SK-MEL-5 (cell line): ENCODE measurements at regions not wholly inside any gene's neighbourhood (a gene's known extent, or its start where the extent isn't known, plus 50 kb on each side); places are given as distances from the start of the nearest gene placed in this dataset.
"Not testable (repeated sequence)": the region's sequence is repeated elsewhere in the genome, so short reads cannot be mapped to it uniquely, and the experiment has no call there.

Source experiments
- DNase-seq: peaks from one replicate; pipeline ENCODE4 v3.0.0-alpha.2; 2016; ENCODE audit warnings: low read depth, low spot score
- in situ Hi-C: cut with HindIII; loops from 2 replicates; pipeline ENCODE4 v1.10.0; 2016; ENCODE audit warnings: low sequenced_read_pairs, high pct_unique_total_duplicates, low pct_unique_long_range_greater_than_20kb

DNA sequence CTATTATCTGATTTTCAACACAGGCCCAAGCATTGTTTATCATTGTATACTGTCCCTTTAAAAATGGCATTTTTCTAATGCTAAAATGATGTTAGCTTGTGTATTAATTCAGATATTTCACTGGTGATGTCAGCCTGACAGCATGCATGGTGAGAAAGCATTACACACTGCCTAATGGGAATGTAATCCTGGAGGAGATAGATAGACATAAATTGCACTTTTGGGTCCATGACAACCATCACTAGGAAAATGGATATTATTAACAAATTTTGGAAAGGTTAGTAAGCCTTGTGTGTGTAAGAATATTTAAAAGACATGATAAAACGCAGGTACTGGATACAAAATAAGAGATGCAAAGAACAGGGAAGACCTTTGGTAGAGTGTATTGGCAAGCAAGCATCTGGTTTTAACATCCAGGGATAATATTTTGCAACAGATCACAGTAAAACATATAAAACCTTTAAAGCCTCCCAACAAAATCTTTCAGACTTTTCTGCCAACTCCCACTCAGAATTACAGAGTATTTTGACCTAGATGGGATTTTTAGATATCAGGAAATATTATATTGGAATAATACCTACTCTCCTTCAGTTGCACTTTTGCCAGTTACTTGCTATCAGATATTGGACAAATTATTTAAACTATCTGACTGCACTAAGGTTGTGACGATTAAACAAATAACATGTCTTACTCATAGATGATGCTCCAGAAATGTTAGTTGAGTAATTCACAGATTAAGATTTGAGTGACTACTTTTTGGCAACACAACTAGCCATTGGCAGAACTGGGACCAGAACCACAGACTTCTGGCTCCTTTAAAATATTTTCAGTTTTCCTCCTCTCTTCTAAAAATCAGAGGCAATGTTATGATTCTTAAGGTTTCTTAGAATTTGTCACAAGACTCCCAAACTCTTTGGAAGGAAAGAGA, 291.6 kb upstream of the SEMA3C start:
- in situ Hi-C loops, result no loop called here
- no peak for DNase-seq

DNA sequence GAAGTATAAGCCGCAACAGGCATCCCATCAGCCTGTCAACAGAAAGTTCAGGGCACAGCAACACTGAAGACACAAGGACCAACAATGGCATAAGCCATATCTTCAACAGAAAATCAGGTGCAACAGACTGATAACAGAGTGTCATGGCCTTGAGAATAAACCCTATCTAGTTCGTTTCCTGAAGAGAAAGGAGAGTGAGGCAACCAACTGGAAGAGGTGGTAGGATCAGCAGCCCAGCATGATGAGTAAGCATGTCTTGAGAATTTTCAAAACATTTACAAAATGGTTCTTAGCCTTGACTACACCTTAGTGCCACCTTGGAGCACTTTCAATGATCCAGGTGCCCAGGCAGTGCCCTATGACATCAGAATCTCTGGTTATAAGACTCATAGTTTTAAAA, 290.2 kb upstream of the SEMA3C start:
- in situ Hi-C loops, result no loop called here
- no peak for DNase-seq

DNA sequence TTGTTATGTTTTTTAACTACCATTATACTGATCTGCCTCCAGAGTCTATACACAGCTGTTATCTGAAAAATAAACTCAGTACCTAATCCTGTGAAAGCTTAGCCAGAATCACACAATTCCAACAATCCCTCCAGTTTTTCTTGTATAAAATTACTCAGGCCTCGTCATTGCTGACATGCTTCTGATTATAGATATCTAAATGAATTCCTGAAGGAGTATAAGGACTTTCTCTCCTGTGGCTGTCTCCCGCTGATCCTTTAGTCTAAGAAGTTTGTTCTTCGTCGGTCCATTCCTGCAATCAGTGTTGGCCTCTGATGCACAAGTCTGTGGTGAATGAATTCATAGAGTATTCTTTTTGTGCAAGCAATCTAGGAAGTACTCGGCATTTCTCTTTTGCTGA, 288.9 kb upstream of the SEMA3C start:
- in situ Hi-C loops, result no loop called here
- no peak for DNase-seq

DNA sequence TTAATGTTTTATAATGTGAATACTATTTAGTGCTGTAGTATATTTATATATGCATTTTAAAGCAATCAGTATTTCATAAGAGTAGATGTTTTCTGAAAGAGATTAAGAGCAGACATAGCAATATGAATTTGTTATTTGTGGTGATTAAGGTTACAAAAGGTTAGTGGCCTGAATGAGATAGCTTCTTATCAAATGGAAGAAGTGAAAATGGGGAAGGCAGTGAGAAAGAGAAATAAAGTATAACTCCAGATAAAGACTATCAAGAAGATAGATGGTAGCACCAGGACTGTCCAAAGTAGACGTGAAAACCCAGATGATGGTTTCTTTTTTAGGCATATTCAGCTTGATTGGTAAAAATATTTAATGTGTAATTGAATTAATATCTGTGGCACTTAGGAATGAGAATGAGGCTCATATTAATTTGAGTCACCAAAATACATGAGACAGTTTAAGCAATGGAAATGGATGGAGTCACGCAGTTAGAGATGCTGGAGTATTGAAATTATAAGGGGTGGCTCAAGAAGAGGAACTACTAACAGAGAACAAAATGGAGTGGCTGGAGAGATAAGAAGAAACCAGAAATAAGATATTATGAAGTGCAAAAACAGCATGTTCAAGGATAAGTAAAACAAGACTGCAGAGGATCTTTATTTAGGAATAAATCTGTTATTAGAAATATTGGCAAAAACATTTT, 288.0 kb upstream of the SEMA3C start:
- in situ Hi-C loops, result no loop called here
- DNase-seq, result no peak

DNA sequence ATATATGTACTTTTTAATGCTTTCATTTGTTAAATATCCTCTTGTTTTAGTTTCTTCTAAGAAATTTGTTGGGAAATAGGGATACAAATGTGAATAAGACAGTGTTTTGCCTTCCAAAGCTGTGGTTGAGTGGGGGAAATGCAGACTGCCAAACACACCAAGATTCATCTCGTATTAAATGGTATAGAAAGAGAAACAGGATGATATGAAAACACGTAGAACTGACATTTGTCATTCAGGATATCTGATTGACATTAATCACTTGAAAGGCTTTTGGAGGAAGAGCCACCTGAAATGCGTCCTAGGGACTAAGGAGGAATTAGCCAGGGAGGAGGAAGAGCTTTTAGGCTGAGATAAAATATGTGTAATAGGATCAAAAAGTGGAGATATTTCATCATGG, 287.4 kb upstream of the SEMA3C start:
- in situ Hi-C loops, result no loop called here
- no peak for DNase-seq

DNA sequence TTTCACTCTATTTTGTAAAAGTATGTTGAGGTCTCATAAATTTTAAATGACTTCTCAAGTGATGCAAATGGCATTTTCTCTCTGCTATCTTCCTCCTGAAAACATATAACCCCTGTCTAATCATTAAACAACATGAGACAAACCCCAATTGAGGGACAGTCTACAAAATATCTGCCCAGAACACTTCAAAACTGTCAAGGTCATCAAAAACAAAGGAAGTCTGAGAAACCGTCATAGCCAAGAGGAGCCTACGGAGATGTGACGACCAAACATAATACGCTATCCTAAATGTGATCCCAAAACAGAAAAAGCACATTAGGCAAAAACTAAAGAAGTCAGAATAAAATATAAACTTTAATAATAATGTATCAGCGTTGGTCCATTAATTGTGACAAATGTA, 282.3 kb upstream of the SEMA3C start:
- no peak for DNase-seq
- in situ Hi-C loops, result no loop called here

DNA sequence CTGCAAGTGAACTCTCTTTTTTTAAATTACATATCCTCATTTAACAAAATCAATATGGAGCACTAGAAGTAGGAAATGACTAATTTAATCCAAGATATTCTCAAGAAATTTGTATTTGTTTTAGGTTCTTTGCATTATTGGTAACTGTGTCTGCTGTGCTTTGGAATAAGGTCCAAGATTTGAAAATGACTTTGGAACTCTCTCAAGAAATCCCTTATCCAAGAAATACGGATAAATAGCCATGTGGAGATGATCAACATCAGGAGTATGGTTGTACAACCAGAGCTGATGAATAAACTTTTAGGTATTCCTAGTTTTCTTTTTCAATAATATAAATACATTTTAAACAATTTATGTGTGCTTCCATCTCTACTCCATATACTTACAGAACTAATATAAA, 279.9 kb upstream of the SEMA3C start:
- in situ Hi-C loops, result no loop called here
- no peak for DNase-seq

DNA sequence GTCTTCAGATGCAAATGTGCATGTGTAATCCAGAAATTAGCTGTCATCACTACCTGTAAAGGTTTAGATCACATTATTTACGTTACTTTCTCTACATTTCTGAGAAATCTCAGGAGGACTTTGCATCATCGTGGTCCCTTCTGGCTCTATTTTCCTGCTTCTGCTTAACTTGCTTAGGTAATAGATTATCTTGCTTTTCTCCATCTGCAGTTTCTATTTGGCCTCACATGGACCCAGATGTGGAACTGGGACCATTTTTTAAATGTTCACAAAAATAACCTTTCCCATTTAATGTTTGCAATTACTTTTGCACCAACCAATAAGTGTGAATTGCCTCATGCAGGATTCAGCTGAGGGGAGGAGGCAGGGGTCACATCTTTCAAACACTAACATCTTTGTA, 278.4 kb upstream of the SEMA3C start:
- in situ Hi-C loops, result no loop called here
- DNase-seq, result no peak

DNA sequence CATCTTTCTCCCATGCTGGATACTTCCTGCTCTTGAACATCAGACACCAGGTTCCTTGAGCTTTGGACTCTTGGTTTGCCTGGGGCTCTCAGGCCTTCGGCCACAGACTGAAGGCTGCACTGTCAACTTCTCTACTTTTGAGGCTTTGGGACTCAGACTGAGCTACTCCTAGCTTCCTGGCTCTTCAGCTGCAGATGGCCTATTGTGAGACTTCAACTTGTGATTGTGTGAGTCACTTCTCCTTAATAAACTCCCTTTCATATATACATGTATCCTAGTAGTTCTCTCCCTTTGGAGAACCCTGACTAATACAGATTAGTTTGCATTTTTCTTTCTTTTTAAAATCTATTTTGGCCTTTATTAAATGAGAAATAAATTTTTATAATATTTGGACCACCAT, 276.2 kb upstream of the SEMA3C start:
- peak; percentile 61 for DNase-seq
- in situ Hi-C loops, result no loop called here

DNA sequence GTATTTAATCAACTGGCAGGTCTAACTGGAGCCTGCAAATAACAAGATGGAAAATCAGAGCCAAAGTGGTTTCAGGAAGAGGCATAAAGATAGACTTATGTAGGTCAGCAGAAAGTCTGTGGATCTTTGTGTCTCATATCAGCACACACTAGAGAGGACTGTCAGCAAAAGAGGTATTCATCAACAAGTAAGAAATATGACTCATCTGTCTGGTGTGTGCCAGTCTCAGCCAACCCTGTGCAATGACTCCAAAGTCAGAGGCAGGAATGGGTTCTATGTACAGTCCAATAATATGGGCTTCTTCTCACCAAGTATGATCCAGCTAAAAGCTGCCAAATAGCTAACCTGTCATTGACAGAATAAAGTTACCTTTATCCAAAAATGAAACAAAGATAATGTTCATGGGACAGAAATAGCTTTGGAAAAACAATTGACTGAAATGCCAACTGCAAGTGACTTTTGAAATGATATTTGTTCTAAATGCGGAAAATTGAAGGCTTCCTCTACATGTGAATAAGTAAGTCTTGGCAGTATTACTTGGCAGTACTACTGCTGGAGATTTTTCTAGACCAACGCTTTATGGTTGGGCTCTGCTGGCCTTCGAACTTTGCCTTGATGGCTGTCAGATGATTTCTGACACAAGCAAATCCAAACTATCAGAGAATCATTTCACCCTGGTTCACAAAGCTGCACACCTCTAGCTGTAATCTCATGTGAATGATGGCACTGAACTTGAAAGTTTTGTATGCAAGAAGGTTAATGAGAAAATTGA, 272.3 kb upstream of the SEMA3C start:
- peak; percentile 67 for DNase-seq
- in situ Hi-C loops, result no loop called here

DNA sequence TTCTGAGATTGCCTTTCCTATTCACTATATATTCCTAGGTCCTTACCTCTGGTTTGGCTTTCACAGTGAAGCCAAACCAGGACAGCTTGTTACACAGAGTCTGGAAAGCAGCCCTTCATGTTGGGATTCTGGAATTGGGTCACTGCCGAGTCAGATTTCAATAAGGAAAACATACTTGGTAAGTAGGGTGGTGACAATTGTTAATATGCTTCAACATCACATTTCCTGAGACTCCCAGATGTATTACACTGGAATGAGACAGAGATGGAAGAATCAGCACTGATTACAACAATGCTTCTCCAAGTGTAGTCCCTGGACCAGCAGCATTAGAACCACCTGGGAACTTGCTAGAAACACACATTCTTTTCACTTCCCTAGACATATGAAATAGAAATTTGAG, 268.9 kb upstream of the SEMA3C start:
- in situ Hi-C loops, result no loop called here
- no peak for DNase-seq

DNA sequence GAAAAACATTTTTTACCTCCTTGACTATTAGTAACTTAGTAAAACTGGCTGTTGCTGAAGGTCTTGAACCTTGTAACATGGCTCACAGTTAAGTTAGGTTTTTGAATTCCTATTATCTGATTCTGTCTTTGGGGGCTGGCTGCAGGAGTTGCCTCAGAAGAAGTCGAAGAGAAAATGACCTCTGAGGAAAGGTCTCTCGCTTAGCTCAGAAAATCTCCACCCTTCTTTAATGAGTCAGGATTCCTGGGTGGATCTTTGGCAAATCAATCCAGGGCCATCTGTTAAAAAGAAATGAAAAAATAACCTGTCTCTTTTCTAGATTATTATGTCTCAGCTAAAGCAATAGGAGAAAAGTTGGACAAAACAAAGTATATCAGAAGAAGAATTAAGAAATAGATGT, 267.8 kb upstream of the SEMA3C start:
- in situ Hi-C loops, result no loop called here
- DNase-seq, result no peak

DNA sequence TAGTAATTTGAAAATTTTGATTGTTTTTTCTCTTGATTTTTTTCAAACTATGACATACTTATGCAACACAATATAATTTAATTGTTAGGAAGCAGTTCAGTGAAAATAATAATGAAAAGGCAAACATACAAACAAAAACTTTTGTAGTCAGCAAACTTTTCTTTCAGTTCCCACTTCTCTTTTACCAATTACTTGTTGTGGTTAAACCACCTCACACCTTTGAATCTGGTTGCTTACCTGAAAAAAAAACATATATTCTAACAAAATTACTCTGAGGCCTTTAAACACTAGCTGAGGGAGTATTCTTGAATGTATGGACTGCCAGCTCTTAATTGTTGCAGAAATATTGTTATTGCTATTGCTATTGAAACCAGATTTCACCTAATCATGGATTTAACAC, 266.2 kb upstream of the SEMA3C start:
- DNase-seq, result no peak
- in situ Hi-C loops, result no loop called here

DNA sequence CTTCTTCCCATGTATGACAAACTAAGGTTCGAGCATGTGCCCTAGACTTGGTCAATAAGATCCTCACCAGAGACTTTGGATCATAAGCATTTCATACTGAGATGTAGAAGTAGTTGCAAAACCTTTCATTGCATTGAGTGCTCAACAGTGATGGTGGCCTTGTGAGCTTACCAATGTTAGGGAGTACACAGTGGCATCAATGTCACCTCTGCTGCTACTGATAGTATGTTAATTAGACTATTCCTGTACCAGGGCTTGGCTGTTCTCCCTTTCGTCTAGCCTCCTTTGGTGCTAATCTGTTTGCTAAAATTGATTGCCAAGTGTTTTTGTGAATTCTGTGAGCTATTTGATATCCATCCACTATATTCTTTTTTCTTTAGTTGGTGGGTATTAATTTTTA, 264.5 kb upstream of the SEMA3C start:
- DNase-seq, result no peak
- in situ Hi-C loops, result no loop called here

DNA sequence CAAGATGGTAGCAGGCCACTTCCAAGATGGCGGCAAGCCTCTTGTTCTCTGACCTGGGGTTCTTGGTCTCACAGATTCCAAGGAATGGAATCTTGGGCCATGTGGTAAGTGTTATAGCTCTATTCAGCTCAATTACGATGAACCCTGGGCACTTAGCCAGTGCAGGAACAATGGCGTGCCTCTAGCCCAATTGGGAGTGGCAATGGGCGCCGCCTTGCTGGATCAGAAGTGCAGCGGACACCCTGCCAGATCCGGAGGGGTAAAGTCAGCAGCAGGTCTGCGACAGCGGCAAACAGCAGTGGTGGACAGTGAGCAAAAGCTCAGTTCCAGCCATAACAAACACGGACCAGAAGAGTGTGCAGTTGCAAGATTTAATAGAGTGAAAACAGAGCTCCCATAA, 263.2 kb upstream of the SEMA3C start:
- DNase-seq, in situ Hi-C loops: not testable (repeated sequence)

DNA sequence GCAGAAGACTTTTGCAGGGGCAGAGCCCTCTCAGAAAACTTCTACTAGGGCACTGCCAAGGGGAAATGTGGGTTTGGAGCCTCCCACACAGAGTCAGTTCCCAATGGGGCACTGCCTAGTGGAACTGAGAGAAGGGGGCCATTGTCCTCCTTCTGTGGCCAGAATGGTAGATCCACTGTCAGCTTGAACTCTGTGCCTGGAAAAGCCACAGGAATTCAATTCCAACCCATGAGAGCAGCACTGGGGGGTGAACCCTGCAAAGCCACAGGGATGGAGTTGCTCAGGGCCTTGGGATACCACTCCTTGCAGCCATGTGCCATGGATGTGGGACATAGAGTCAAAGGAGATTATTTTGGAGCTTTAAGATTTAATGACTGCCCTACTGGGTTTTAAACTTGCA, 262.2 kb upstream of the SEMA3C start:
- in situ Hi-C loops, result no loop called here
- DNase-seq, result no peak

DNA sequence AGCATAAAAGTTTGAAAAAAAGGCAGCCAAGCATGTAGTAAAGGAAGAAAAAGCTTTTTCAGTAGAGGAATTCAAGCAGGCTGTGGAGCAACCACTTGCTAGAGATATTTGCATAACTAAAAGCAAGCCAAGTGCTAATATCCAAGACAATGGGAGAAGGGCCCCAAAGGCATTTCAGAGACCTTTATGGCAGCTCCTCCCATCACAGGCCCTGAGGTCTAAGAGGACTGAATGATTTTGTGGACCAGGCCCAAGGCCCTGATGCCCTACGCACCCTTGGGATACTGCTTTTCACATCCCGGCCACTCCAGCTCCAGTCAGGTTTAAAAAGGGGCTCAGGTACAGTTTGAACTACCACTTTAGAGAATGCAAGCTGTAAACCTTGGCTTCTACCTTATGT, 261.7 kb upstream of the SEMA3C start:
- no peak for DNase-seq
- in situ Hi-C loops, result no loop called here

DNA sequence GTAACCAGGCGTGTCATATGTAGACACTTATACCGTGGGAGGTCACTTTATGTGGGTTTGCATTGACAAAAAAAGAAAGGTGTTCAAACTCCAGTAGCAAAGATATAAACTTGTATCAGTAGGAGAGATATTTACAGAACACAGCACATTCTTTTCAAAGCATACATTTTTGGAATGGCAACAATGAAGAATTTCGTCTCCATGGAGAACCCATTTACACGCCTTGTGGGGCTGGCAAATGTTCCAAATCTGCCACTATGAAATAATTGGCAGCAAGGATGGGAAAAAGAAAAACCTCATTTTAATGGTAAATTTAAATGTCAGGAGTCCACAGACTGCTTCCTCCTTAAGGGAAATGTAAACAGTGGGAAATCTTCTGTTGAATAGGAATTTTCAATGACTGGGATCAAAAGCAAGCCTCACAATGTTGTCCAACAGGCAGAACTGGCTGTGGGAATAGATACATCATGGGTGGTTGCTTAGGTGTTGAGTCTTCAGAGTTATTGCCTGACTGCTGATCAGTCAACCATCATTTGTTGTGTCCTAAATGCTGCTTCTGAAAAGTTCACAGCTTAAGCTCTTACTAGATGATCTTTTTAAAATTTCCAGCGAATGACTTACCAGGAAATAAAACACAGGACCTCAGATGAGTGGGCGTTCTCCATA, 256.6 kb upstream of the SEMA3C start:
- in situ Hi-C loops, result no loop called here
- no peak for DNase-seq
